ENCODE measurements at regions not wholly inside any gene's neighbourhood (a gene's known extent, or its start where the extent isn't known, plus 50 kb on each side); places are given as distances from the start of the nearest gene placed in this dataset.

DNA sequence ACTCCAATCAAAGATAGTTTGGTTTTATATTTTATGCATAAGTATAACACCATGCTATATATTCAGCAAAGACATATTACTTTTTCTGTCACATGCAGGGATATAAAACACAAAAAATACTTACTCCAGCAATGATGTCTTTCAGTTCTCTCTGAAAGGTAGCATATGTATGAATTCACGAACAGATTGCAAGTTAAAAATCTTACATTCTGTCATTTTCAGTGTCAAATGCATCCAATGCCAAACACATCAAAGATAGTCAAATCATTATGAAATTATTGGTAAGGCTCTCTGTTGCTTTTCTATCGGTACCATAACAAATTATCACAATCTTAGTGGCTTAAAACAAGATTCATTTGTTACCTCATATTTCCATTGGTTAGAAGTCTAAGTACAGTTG lies 492.0 kb upstream of the KIF2B start:
- H4K20me1 ChIP-seq (replicated peaks; ENCODE audit: control insufficient read depth, extremely low read depth, insufficient read depth, low read length), result no peaks in the 10 kb centered on the region
- FAIRE-seq (no peak), DNase-seq (ENCODE audit: low read depth, low spot score) (no peak)
- TF ChIP-seq, protein P1, sequence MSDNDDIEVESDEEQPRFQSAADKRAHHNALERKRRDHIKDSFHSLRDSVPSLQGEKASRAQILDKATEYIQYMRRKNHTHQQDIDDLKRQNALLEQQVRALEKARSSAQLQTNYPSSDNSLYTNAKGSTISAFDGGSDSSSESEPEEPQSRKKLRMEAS (IDR thresholded peaks at IDR 0.05; ENCODE audit: insufficient read depth, insufficient read length), result no peak
- no peak for TF ChIP-seq JUN (IDR thresholded peaks at IDR 0.05; ENCODE audit: borderline replicate concordance, insufficient read depth, insufficient read length, low read depth)
- no peak for TF ChIP-seq FOS (IDR thresholded peaks at IDR 0.05; ENCODE audit: borderline replicate concordance, insufficient read depth, low read length)
- no peak for TF ChIP-seq POLR2A (IDR thresholded peaks at IDR 0.05; ENCODE audit: low read depth, low read length)
- no peak for TF ChIP-seq MYC (IDR thresholded peaks at IDR 0.05; ENCODE audit: low read depth, low read length)
- TF ChIP-seq, protein P2, sequence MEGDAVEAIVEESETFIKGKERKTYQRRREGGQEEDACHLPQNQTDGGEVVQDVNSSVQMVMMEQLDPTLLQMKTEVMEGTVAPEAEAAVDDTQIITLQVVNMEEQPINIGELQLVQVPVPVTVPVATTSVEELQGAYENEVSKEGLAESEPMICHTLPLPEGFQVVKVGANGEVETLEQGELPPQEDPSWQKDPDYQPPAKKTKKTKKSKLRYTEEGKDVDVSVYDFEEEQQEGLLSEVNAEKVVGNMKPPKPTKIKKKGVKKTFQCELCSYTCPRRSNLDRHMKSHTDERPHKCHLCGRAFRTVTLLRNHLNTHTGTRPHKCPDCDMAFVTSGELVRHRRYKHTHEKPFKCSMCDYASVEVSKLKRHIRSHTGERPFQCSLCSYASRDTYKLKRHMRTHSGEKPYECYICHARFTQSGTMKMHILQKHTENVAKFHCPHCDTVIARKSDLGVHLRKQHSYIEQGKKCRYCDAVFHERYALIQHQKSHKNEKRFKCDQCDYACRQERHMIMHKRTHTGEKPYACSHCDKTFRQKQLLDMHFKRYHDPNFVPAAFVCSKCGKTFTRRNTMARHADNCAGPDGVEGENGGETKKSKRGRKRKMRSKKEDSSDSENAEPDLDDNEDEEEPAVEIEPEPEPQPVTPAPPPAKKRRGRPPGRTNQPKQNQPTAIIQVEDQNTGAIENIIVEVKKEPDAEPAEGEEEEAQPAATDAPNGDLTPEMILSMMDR (IDR thresholded peaks at IDR 0.05; ENCODE audit: extremely low read depth in 1 of 2, insufficient read depth in 1 of 2, low read depth in 1 of 2, low read length in 2 of 2), result no peak
- TF ChIP-seq GATA2 (IDR thresholded peaks at IDR 0.05; ENCODE audit: insufficient read depth, insufficient read length, low read depth, low read length), result no peak
- TF ChIP-seq EZH2 (IDR thresholded peaks at IDR 0.05; ENCODE audit: borderline replicate concordance, low read depth, low read length, severe bottlenecking), result no peak
- no peak for TF ChIP-seq POLR2AphosphoS5 (IDR thresholded peaks at IDR 0.05; ENCODE audit: insufficient read depth, low read depth, low read length)
- H3K9me3 ChIP-seq (replicated peaks; ENCODE audit: control insufficient read depth, insufficient read depth, low read length), result no peaks in the 10 kb centered on the region
- H3K79me2 ChIP-seq (ENCODE audit: control insufficient read depth, insufficient read depth, low read length), result no peaks in the 10 kb centered on the region
- H3K4me1 ChIP-seq (ENCODE audit: control insufficient read depth, extremely low read depth, insufficient read depth, low read length), result no peaks in the 10 kb centered on the region
- intact Hi-C loops (cut with micrococcal nuclease) (no loop called here), dilution Hi-C loops (cut with MboI; ENCODE audit: extremely low pct_ligation_motif_present, low sequenced_read_pairs) (no loop called here)
- ChIA-PET POLR2A (no interaction called here), CTCF (no interaction called here)
- no peaks in the 10 kb centered on the region for H3K27me3 ChIP-seq (ENCODE audit: control insufficient read depth in 2 of 2, insufficient read depth in 2 of 2, low read length in 2 of 2)
- no TSS peak for BruUV-seq (replicated peaks)
- H2AFZ ChIP-seq (ENCODE audit: low read depth, low read length), result no peak overlapping the region
- H3K4me3 ChIP-seq (replicated peaks in 1 of 3; ENCODE audit: insufficient read depth in 1 of 3, low read depth in 1 of 3, low read length in 3 of 3), result no peak overlapping the region
- H3K4me2 ChIP-seq (ENCODE audit: insufficient read depth, low read length), result no peak overlapping the region
- H3K27ac ChIP-seq (ENCODE audit: insufficient read depth, low read depth, low read length), result no peak overlapping the region
- H3K9me1 ChIP-seq (replicated peaks; ENCODE audit: control insufficient read depth, extremely low read depth, insufficient read depth, low read length), result no peaks in the 10 kb centered on the region
- no peak overlapping the region for H3K9ac ChIP-seq (replicated peaks; ENCODE audit: extremely low read depth, insufficient read depth, low read length)
- H3K36me3 ChIP-seq (ENCODE audit: control insufficient read depth in 2 of 2, extremely low read depth in 1 of 2, insufficient read depth in 2 of 2, low read length in 2 of 2), result no peaks in the 10 kb centered on the region
